Lower leg skin (tissue), 3 donors: ENCODE measurements at regions not wholly inside any gene's neighbourhood (a gene's known extent, or its start where the extent isn't known, plus 50 kb on each side); places are given as distances from the start of the nearest gene placed in this dataset.

ENCODE experiments used
- CTCF ChIP-seq, 3 donors: fragments of 450-650 bp; IDR thresholded peaks; one replicate each; pipeline ENCODE4 v1.5.1; 2016; ENCODE audit warnings: antibody characterized with exemption in 3 of 3, mild to moderate bottlenecking in 3 of 3, moderate library complexity in 2 of 3
- POLR2A ChIP-seq, 2 donors: fragments of 450-650 bp; IDR thresholded peaks; one replicate each; pipeline ENCODE4 v1.6.1; 2016 to 2017; ENCODE audit warnings: antibody characterized with exemption in 2 of 2, mild to moderate bottlenecking in 1 of 2, moderate library complexity in 1 of 2

- no peak for TF ChIP-seq POLR2A (IDR thresholded peaks at IDR 0.05)
- no peak for TF ChIP-seq CTCF (IDR thresholded peaks at IDR 0.05)
Observed at GRCh38 chr6:49088631-49089030, 374.4 kb downstream of the MMUT start.
